Panc1 (cell line): ENCODE measurements at regions not wholly inside any gene's neighbourhood (a gene's known extent, or its start where the extent isn't known, plus 50 kb on each side); places are given as distances from the start of the nearest gene placed in this dataset.
A peak's percentile ranks its signal among the peaks of the same experiment; 100 is the strongest.

ENCODE experiments used
- ATAC-seq: fragments of 200-7000 bp; cut with Tn5 transposase; 2 replicates; pipeline ENCODE4 v1.9.1; 2020; ENCODE audit warnings: mild to moderate bottlenecking, moderate library complexity
- BruUV-seq: library from RNA; stranded (reverse); fragments of 400-500 nt; replicated peaks from 2 replicates; lab custom pipeline; 2021; lab: Mats Ljungman, UMichigan
- CTCF ChIA-PET: fragments of 300-600 bp; sonication (Branson Sonifier 250); formaldehyde crosslinking; loops from one replicate; lab custom pipeline; 2022; ENCODE audit warnings: antibody characterized with exemption; lab: Charles Lee
- POLR2A ChIA-PET: fragments of 300-600 bp; sonication (Branson Sonifier 250); formaldehyde crosslinking; loops from one replicate; lab custom pipeline; 2022; ENCODE audit warnings: antibody characterized with exemption; lab: Charles Lee
- DNase-seq: peaks from one replicate; pipeline ENCODE4 v3.0.0-alpha.2; 2010; ENCODE audit warnings: low read depth, low spot score
- H3K27ac ChIP-seq: 2 replicates; pipeline ENCODE4 v1.5.1; 2011; ENCODE audit warnings: mild to moderate bottlenecking, low read length, inconsistent platforms
- H3K27me3 ChIP-seq: fragments of 200-500 bp; sonication (Bioruptor generic); 2 replicates; pipeline ENCODE4 v1.6.0; 2014; ENCODE audit warnings: low read length, inconsistent platforms; ENCODE audit not compliant: control insufficient read depth, insufficient read depth
- H3K36me3 ChIP-seq: fragments of 200-500 bp; sonication (Bioruptor generic); 2 replicates; pipeline ENCODE4 v1.5.1; 2014; ENCODE audit warnings: inconsistent platforms, mild to moderate bottlenecking, low read length, moderate library complexity; ENCODE audit not compliant: control insufficient read depth, insufficient read depth
- H3K4me1 ChIP-seq: 2 replicates; pipeline ENCODE4 v1.5.1; 2011; ENCODE audit warnings: inconsistent platforms, mild to moderate bottlenecking, low read length, moderate library complexity; ENCODE audit not compliant: control insufficient read depth, insufficient read depth
- H3K4me3 ChIP-seq, 2 experiments: 2 replicates each; pipeline ENCODE4 v1.5.1; 2011 to 2012; ENCODE audit warnings: low read depth in 2 of 2, low read length in 2 of 2, mild to moderate bottlenecking in 2 of 2, inconsistent platforms in 1 of 2, moderate library complexity in 1 of 2
- H3K9me3 ChIP-seq: fragments of 200-500 bp; sonication (Bioruptor generic); 2 replicates; pipeline ENCODE4 v1.5.1; 2014; ENCODE audit warnings: low read depth, mild to moderate bottlenecking, inconsistent platforms, low read length, moderate library complexity; ENCODE audit not compliant: control insufficient read depth, insufficient read depth
- POLR2AphosphoS5 ChIP-seq: IDR thresholded peaks from 2 replicates; pipeline ENCODE4 v1.6.1; 2012; ENCODE audit warnings: mild to moderate bottlenecking, low read depth, low read length, moderate library complexity
- SIN3A ChIP-seq: IDR thresholded peaks from 2 replicates; pipeline ENCODE4 v1.6.1; 2012; ENCODE audit warnings: low read depth, mild to moderate bottlenecking, low read length, moderate library complexity, borderline replicate concordance; ENCODE audit not compliant: insufficient read depth
- TCF7L2 ChIP-seq: IDR thresholded peaks from 2 replicates; pipeline ENCODE4 v1.6.1; 2011; ENCODE audit warnings: mild to moderate bottlenecking, low read depth, low read length, inconsistent platforms
- in situ Hi-C: cut with HindIII; loops from 2 replicates; pipeline ENCODE4 v1.10.0; 2016; ENCODE audit warnings: low sequenced_read_pairs, low pct_unique_long_range_greater_than_20kb
- intact Hi-C: fragments of 100-400 bp; cut with micrococcal nuclease; formaldehyde crosslinking; loops from one replicate; pipeline ENCODE4 v1.10.0; 2022; ENCODE audit not compliant: unreplicated experiment
- TF ChIP-seq, protein P1 (sequence below): fragments of 450-650 bp; IDR thresholded peaks from 2 replicates; pipeline ENCODE4 v1.5.1; 2017; ENCODE audit warnings: mild to moderate bottlenecking
- TF ChIP-seq, protein P2 (sequence below), 2 experiments: IDR thresholded peaks; 2 replicates each; pipeline ENCODE4 v1.6.1; 2011 to 2012; ENCODE audit warnings: low read depth in 2 of 2, control low read depth in 1 of 2, low read length in 1 of 2, mild to moderate bottlenecking in 1 of 2, moderate library complexity in 1 of 2; ENCODE audit not compliant: insufficient read depth in 1 of 2

- in situ Hi-C loops, result no loop called here
These were observed 83.2 kb upstream of the PAPPA2 start for GRCh38 chr1:176379626-176380339.

GRCh38 chr1:176374967-176375569, 87.9 kb upstream of the PAPPA2 start:
- H3K27ac ChIP-seq, result no peak overlapping the region
- POLR2A ChIA-PET, result no interaction called here
- TF ChIP-seq, protein P1, sequence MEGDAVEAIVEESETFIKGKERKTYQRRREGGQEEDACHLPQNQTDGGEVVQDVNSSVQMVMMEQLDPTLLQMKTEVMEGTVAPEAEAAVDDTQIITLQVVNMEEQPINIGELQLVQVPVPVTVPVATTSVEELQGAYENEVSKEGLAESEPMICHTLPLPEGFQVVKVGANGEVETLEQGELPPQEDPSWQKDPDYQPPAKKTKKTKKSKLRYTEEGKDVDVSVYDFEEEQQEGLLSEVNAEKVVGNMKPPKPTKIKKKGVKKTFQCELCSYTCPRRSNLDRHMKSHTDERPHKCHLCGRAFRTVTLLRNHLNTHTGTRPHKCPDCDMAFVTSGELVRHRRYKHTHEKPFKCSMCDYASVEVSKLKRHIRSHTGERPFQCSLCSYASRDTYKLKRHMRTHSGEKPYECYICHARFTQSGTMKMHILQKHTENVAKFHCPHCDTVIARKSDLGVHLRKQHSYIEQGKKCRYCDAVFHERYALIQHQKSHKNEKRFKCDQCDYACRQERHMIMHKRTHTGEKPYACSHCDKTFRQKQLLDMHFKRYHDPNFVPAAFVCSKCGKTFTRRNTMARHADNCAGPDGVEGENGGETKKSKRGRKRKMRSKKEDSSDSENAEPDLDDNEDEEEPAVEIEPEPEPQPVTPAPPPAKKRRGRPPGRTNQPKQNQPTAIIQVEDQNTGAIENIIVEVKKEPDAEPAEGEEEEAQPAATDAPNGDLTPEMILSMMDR, result peak; percentile 88
- TF ChIP-seq SIN3A (no peak), POLR2AphosphoS5 (no peak)
- CTCF ChIA-PET, result interaction anchor here (0.6 kb wide), 1 partner anchor 113 kb away, joined by 3 read pairs; no protein-coding TSS in a partner anchor
- DNase-seq (peak; percentile 64), ATAC-seq (peak; percentile 89)
- H3K36me3 ChIP-seq, result no peaks in the 10 kb centered on the region
- no peaks in the 10 kb centered on the region for H3K27me3 ChIP-seq
- no peaks in the 10 kb centered on the region for H3K9me3 ChIP-seq
- no peak overlapping the region for H3K4me3 ChIP-seq
- H3K4me1 ChIP-seq, result no peaks in the 10 kb centered on the region
- BruUV-seq, result no TSS peak
- in situ Hi-C loops (no loop called here), intact Hi-C loops (loop anchor here (1.0 to 5.0 kb wide), 5 partner anchors 92 to 506 kb away; no protein-coding TSS in a partner anchor)

More at GRCh38 chr1:176379626-176380339, 83.2 kb upstream of the PAPPA2 start:
- POLR2A ChIA-PET, result no interaction called here
- no peak for TF ChIP-seq POLR2AphosphoS5
- no peak for TF ChIP-seq TCF7L2
- TF ChIP-seq, protein P2, sequence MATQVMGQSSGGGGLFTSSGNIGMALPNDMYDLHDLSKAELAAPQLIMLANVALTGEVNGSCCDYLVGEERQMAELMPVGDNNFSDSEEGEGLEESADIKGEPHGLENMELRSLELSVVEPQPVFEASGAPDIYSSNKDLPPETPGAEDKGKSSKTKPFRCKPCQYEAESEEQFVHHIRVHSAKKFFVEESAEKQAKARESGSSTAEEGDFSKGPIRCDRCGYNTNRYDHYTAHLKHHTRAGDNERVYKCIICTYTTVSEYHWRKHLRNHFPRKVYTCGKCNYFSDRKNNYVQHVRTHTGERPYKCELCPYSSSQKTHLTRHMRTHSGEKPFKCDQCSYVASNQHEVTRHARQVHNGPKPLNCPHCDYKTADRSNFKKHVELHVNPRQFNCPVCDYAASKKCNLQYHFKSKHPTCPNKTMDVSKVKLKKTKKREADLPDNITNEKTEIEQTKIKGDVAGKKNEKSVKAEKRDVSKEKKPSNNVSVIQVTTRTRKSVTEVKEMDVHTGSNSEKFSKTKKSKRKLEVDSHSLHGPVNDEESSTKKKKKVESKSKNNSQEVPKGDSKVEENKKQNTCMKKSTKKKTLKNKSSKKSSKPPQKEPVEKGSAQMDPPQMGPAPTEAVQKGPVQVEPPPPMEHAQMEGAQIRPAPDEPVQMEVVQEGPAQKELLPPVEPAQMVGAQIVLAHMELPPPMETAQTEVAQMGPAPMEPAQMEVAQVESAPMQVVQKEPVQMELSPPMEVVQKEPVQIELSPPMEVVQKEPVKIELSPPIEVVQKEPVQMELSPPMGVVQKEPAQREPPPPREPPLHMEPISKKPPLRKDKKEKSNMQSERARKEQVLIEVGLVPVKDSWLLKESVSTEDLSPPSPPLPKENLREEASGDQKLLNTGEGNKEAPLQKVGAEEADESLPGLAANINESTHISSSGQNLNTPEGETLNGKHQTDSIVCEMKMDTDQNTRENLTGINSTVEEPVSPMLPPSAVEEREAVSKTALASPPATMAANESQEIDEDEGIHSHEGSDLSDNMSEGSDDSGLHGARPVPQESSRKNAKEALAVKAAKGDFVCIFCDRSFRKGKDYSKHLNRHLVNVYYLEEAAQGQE (IDR thresholded peaks at IDR 0.05; ENCODE audit: insufficient read depth in 1 of 2, low read depth in 2 of 2, low read length in 1 of 2), result no peak
- TF ChIP-seq, protein P1, result no peak
- TF ChIP-seq SIN3A, result no peak
- H3K4me3 ChIP-seq, result no peak overlapping the region
- H3K27me3 ChIP-seq, result no peaks in the 10 kb centered on the region; the same call in 1 of the 2 replicates
- intact Hi-C loops, result loop anchor here (5.0 kb wide), 1 partner anchor 168 kb away; no protein-coding TSS in a partner anchor
- DNase-seq (no peak), ATAC-seq (no peak)
- no TSS peak for BruUV-seq
- CTCF ChIA-PET, result no interaction called here
- H3K4me1 ChIP-seq, result no peaks in the 10 kb centered on the region
- no peaks in the 10 kb centered on the region for H3K9me3 ChIP-seq
- no peaks in the 10 kb centered on the region for H3K36me3 ChIP-seq
- H3K27ac ChIP-seq, result no peak overlapping the region
